Vagina (tissue), 2 donors: ENCODE measurements at regions not wholly inside any gene's neighbourhood (a gene's known extent, or its start where the extent isn't known, plus 50 kb on each side); places are given as distances from the start of the nearest gene placed in this dataset.

Experiments
- DNase-seq, 2 donors: peaks; one replicate each; pipeline ENCODE4 v3.0.0-alpha.2; 2017; ENCODE audit errors: extremely low spot score in 2 of 2
- H3K27ac ChIP-seq: fragments of 200-600 bp; sonication (generic); one replicate; pipeline ENCODE4 v1.5.1; 2019
- H3K27me3 ChIP-seq: fragments of 200-600 bp; sonication (generic); one replicate; pipeline ENCODE4 v1.5.1; 2019
- H3K36me3 ChIP-seq, 2 donors: fragments of 200-600 bp; sonication (generic); one replicate each; pipeline ENCODE4 v1.5.1; 2017 to 2019
- H3K4me1 ChIP-seq: fragments of 200-600 bp; sonication (generic); one replicate; pipeline ENCODE4 v1.5.1; 2019
- H3K4me3 ChIP-seq, 2 donors: fragments of 200-600 bp; sonication (generic); 1 replicate in 1 of 2; 2 replicates in 1 of 2; pipeline ENCODE4 v1.5.1; 2016 to 2019
- H3K9me3 ChIP-seq: fragments of 200-600 bp; sonication (generic); one replicate; pipeline ENCODE4 v1.5.1; 2019
- POLR2A ChIP-seq, 2 donors: fragments of 450-650 bp; IDR thresholded peaks; one replicate each; pipeline ENCODE4 v1.6.1; 2017; ENCODE audit warnings: antibody characterized with exemption in 2 of 2, mild to moderate bottlenecking in 2 of 2, moderate library complexity in 2 of 2
- POLR2AphosphoS5 ChIP-seq, 2 donors: sonication (generic); formaldehyde crosslinking; IDR thresholded peaks; one replicate each; pipeline ENCODE4 v1.9.0; 2017; ENCODE audit warnings: antibody characterized with exemption in 2 of 2, mild to moderate bottlenecking in 2 of 2, low read depth in 1 of 2; ENCODE audit not compliant: insufficient read depth in 1 of 2
- intact Hi-C: fragments of 100-400 bp; cut with DNase I; formaldehyde crosslinking; loops from one replicate; pipeline ENCODE4 v1.15.1; 2023
- TF ChIP-seq, protein P1 (sequence below), 3 experiments: fragments of 450-650 bp in 2 of 3; fragments of 200-600 bp in 1 of 3; sonication (generic) in 1 of 3; IDR thresholded peaks; one replicate each; pipeline ENCODE4 v1.5.1; 2017 to 2019; ENCODE audit warnings: antibody characterized with exemption in 3 of 3, mild to moderate bottlenecking in 2 of 3, moderate library complexity in 2 of 3

DNA sequence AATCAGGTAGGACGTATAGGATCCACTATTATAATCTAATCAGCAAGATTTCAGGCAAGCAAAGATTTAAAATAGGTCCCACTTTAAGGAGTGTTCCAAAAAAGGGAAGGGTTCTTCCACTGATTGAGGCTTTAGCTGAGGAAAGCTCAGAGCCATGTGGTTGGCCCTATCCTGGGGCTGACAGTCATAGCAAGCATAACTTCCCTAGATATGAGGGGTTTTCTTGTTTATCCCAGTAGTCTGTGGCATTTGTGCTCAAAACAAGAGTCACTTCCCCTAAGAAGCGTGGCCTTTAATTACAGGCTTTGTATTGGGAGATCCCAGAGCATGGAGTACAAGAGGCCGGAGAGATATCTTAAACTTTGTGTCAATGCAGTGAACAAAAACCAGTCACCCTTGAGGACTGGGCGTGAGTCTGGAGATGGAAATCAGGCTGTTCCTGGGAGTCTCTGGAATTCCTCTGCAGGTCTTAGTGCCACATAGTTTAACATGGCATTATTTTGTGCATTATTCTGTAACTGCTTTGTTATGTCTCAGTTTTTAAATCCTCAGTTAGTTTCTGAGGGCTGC, 136.9 kb upstream of the FBXO11 start:
- H3K4me3 ChIP-seq: no peak overlapping the region
- no peaks in the 10 kb centered on the region for H3K9me3 ChIP-seq
- H3K27ac ChIP-seq: no peak overlapping the region
- H3K4me1 ChIP-seq: peaks cover 8% of the 10 kb centered on the region
- intact Hi-C loops: no loop called here
- DNase-seq: no peak
- TF ChIP-seq POLR2A (IDR thresholded peaks at IDR 0.05): no peak
- TF ChIP-seq, protein P1, sequence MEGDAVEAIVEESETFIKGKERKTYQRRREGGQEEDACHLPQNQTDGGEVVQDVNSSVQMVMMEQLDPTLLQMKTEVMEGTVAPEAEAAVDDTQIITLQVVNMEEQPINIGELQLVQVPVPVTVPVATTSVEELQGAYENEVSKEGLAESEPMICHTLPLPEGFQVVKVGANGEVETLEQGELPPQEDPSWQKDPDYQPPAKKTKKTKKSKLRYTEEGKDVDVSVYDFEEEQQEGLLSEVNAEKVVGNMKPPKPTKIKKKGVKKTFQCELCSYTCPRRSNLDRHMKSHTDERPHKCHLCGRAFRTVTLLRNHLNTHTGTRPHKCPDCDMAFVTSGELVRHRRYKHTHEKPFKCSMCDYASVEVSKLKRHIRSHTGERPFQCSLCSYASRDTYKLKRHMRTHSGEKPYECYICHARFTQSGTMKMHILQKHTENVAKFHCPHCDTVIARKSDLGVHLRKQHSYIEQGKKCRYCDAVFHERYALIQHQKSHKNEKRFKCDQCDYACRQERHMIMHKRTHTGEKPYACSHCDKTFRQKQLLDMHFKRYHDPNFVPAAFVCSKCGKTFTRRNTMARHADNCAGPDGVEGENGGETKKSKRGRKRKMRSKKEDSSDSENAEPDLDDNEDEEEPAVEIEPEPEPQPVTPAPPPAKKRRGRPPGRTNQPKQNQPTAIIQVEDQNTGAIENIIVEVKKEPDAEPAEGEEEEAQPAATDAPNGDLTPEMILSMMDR (IDR thresholded peaks at IDR 0.05): no peak
- TF ChIP-seq POLR2AphosphoS5 (IDR thresholded peaks at IDR 0.05; ENCODE audit: insufficient read depth in 1 of 2, low read depth in 1 of 2): no peak
- H3K27me3 ChIP-seq: no peaks in the 10 kb centered on the region
- H3K36me3 ChIP-seq: no peaks in the 10 kb centered on the region

DNA sequence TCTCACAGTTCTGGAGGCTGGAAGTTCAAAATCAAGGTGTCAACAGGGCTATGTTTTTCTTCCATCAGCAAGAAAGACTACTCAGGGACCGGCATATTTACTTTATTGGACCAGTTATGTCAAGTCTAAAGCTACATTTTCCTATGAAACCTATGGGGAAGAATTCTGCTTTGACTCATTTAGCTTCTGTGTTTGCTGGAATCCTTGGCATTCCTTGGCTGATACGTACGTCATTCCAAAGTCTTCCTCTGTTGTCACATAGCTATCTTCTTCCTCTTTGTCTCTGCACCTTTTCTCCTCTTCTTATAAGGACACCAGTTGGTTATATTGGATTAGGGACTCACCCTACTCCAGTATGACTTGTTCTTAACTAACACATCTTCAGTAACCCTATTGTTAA, 137.4 kb upstream of the FBXO11 start:
- peaks cover 8% of the 10 kb centered on the region for H3K4me1 ChIP-seq
- TF ChIP-seq, protein P1 (IDR thresholded peaks at IDR 0.05): no peak
- TF ChIP-seq POLR2AphosphoS5 (IDR thresholded peaks at IDR 0.05; ENCODE audit: insufficient read depth in 1 of 2, low read depth in 1 of 2): no peak
- no peak for TF ChIP-seq POLR2A (IDR thresholded peaks at IDR 0.05)
- no peak overlapping the region for H3K27ac ChIP-seq
- intact Hi-C loops: no loop called here
- no peaks in the 10 kb centered on the region for H3K27me3 ChIP-seq
- no peaks in the 10 kb centered on the region for H3K36me3 ChIP-seq
- DNase-seq: no peak
- H3K4me3 ChIP-seq: no peak overlapping the region
- no peaks in the 10 kb centered on the region for H3K9me3 ChIP-seq

DNA sequence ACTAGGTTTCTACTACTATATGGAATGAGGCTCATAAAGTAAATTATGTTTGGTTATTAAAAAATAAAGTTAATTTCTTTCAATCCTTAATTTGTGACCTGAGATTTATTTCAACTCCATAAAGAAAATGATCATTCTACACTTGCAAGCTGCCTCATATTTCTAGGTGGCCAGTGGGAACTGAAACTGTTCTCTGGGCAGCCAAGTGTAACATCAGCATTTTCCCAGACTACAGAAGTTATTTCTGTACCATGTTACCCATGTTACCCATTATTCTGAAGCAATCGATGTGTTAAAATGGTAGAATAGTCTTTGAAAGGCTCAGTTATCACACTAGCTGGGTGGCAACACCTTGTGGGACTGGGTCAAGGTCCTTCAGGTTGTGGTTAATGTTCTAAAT, 139.3 kb upstream of the FBXO11 start:
- intact Hi-C loops: no loop called here
- TF ChIP-seq POLR2AphosphoS5 (IDR thresholded peaks at IDR 0.05; ENCODE audit: insufficient read depth in 1 of 2, low read depth in 1 of 2) (no peak), POLR2A (IDR thresholded peaks at IDR 0.05) (no peak)
- TF ChIP-seq, protein P1 (IDR thresholded peaks at IDR 0.05): no peak
- H3K4me1 ChIP-seq: peaks cover 8% of the 10 kb centered on the region

DNA sequence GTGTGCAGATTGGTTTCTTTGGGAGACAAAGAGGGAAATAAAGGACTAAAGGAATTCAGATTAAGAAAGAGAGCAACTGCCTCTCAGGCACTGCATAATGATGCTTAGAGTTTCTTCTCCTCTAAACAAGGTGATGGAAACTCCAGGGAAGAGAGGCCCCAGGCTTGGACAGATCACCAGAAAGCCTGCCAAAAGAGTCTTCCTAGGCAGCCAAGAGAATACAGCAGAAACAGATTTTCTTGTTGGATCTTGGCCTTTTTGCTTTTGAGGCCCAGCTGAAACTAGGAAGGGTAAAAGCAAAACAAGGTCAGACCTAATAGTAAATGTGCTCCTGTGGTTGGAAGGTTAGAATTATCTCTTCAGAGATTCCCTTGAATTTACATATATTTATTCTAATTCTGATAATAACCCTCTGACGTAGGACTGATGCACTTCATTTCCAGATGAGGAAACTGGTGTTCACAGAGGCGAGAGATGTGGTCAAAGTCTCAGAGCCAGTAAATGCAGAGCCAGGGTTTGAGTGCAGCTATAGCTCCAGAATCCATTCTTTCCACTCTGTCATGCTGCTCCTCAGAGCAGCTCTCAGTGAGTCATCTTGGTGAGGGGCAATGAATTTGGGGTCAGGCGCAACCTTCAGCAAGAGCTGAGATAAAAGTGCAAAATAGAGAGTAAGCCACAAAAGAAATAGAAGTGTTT, 142.3 kb upstream of the FBXO11 start:
- no peak for DNase-seq
- TF ChIP-seq POLR2AphosphoS5 (IDR thresholded peaks at IDR 0.05; ENCODE audit: insufficient read depth in 1 of 2, low read depth in 1 of 2) (no peak), POLR2A (IDR thresholded peaks at IDR 0.05) (no peak)
- TF ChIP-seq, protein P1 (IDR thresholded peaks at IDR 0.05): no peak
- Histone ChIP-seq H3K27me3 (no peaks in the 10 kb centered on the region), H3K9me3 (no peaks in the 10 kb centered on the region), H3K4me1 (peaks cover 8% of the 10 kb centered on the region), H3K36me3 (no peaks in the 10 kb centered on the region), H3K27ac (no peak overlapping the region), H3K4me3 (no peak overlapping the region)
- intact Hi-C loops: no loop called here

More for the DNA sequence above, 139.3 kb upstream of the FBXO11 start:
- Histone ChIP-seq H3K36me3 (no peaks in the 10 kb centered on the region), H3K4me3 (no peak overlapping the region), H3K27ac (no peak overlapping the region), H3K9me3 (no peaks in the 10 kb centered on the region), H3K27me3 (no peaks in the 10 kb centered on the region)
- DNase-seq: no peak

DNA sequence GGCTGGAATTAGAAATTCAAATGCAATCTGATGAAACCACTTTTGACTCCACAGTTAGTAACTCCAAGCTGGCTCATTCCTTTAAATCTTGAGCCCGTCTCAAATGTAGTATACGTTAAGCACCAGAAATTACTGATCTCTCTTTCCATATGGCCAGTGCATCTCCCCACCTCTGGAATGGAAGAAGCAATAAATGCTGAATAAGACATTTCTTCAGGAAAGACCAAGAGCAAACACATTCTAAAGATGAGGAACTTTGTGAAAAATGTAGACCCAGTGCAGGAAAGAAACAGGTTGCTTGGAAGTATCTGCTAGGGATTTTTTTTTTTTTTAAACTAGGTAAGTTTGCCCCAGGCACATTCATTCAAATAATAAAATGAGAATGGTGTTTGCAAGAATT, 143.1 kb upstream of the FBXO11 start:
- TF ChIP-seq POLR2AphosphoS5 (IDR thresholded peaks at IDR 0.05; ENCODE audit: insufficient read depth in 1 of 2, low read depth in 1 of 2): no peak
- TF ChIP-seq, protein P1 (IDR thresholded peaks at IDR 0.05): no peak
- TF ChIP-seq POLR2A (IDR thresholded peaks at IDR 0.05): no peak
- DNase-seq: no peak
- intact Hi-C loops: no loop called here
- Histone ChIP-seq H3K4me3 (no peak overlapping the region), H3K4me1 (peaks cover 8% of the 10 kb centered on the region), H3K36me3 (no peaks in the 10 kb centered on the region), H3K27me3 (no peaks in the 10 kb centered on the region), H3K27ac (no peak overlapping the region), H3K9me3 (no peaks in the 10 kb centered on the region)
